ENCODE measurements at regions not wholly inside any gene's neighbourhood (a gene's known extent, or its start where the extent isn't known, plus 50 kb on each side); places are given as distances from the start of the nearest gene placed in this dataset.

DNA sequence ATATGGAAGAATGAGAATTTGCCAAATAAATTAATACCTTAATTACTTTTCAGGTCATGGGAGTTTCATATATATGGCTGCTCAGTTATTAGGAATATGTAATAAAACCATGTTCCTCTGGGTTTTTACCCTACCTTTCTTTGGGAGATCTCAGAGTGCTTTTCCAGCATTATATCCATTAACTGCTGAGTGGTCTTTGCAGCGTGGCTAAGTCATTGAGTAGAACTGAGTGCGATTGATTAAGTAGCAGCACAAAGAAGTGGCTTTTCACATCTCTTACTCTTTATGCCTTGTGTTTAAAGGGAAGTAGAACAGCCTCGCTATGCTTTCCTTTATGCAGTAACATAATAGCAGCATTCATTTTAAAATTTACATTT is 340.1 kb downstream of the SNAPC1 start:
- Mint-ChIP-seq H3K27ac (no peak overlapping the region), H3K4me1 (no peaks in the 10 kb centered on the region), H3K9me3 (no peaks in the 10 kb centered on the region), H3K4me3 (no peak overlapping the region), H3K27me3 (ENCODE audit: low read depth) (peaks cover 2% of the 10 kb centered on the region), H3K36me3 (ENCODE audit: insufficient read depth in 1 of 3, low read depth in 3 of 3) (no peaks in the 10 kb centered on the region)
- Histone ChIP-seq H3K23me2 (ENCODE audit: insufficient read length, low read depth, low read length, poor library complexity, severe bottlenecking) (no peaks in the 10 kb centered on the region), H2BK15ac (ENCODE audit: low read depth, low read length) (no peak overlapping the region), H3K79me1 (ENCODE audit: insufficient read depth, low read depth, low read length, poor library complexity, severe bottlenecking) (no peaks in the 10 kb centered on the region), H3K4me2 (ENCODE audit: insufficient read depth, insufficient read length, low read length) (no peak overlapping the region), H3K4ac (ENCODE audit: low read depth, low read length) (no peak overlapping the region), H3K18ac (ENCODE audit: insufficient read length, low read depth, low read length) (no peak overlapping the region), H3T11ph (ENCODE audit: low read length) (no peak overlapping the region), H2BK12ac (ENCODE audit: insufficient read length, low read depth, low read length) (no peak overlapping the region), H4K8ac (replicated peaks; ENCODE audit: insufficient read length, low read depth, low read length) (no peak overlapping the region), H4K91ac (ENCODE audit: insufficient read length, low read depth, low read length) (no peak overlapping the region), H4K5ac (ENCODE audit: insufficient read length, low read depth, low read length) (no peak overlapping the region), H2BK120ac (ENCODE audit: low read depth, low read length, poor library complexity, severe bottlenecking) (no peak overlapping the region), H2AK5ac (ENCODE audit: insufficient read length, low read length) (no peak overlapping the region), H3K56ac (ENCODE audit: insufficient read length, low read depth, low read length) (no peak overlapping the region), H2BK5ac (ENCODE audit: insufficient read length, low read length) (no peak overlapping the region), H3K14ac (ENCODE audit: insufficient read depth, low read length) (no peak overlapping the region), H3K27me3 (ENCODE audit: insufficient read depth, low read length) (no peaks in the 10 kb centered on the region), H3K23ac (ENCODE audit: insufficient read length, low read depth, low read length) (no peak overlapping the region), H4K20me1 (ENCODE audit: control insufficient read depth, insufficient read depth, insufficient read length) (no peaks in the 10 kb centered on the region), H3K9me3 (ENCODE audit: control insufficient read depth, low read depth, low read length) (no peaks in the 10 kb centered on the region), H2AFZ (ENCODE audit: low read length) (no peak overlapping the region), H3K79me2 (ENCODE audit: insufficient read depth, low read length) (no peaks in the 10 kb centered on the region), H2BK20ac (ENCODE audit: low read depth, low read length, poor library complexity, severe bottlenecking) (no peak overlapping the region), H3K9ac (ENCODE audit: extremely low read depth, insufficient read length, low read length) (no peak overlapping the region), H3K27ac (ENCODE audit: insufficient read length, low read depth, low read length) (no peak overlapping the region), H3K4me1 (ENCODE audit: insufficient read depth, low read length) (no peaks in the 10 kb centered on the region)
- no peak for DNase-seq
- TF ChIP-seq, protein P1, sequence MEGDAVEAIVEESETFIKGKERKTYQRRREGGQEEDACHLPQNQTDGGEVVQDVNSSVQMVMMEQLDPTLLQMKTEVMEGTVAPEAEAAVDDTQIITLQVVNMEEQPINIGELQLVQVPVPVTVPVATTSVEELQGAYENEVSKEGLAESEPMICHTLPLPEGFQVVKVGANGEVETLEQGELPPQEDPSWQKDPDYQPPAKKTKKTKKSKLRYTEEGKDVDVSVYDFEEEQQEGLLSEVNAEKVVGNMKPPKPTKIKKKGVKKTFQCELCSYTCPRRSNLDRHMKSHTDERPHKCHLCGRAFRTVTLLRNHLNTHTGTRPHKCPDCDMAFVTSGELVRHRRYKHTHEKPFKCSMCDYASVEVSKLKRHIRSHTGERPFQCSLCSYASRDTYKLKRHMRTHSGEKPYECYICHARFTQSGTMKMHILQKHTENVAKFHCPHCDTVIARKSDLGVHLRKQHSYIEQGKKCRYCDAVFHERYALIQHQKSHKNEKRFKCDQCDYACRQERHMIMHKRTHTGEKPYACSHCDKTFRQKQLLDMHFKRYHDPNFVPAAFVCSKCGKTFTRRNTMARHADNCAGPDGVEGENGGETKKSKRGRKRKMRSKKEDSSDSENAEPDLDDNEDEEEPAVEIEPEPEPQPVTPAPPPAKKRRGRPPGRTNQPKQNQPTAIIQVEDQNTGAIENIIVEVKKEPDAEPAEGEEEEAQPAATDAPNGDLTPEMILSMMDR (conservative IDR thresholded peaks at IDR 0.05): no peak
- WGBS (ENCODE audit: extremely low coverage, insufficient read length, low lambda C conversion rate): no CpG with 5 or more reads among the region's 3 CpGs

Measured in H9 (cell line).